T-helper 17 cell (primary cell): ENCODE measurements at regions not wholly inside any gene's neighbourhood (a gene's known extent, or its start where the extent isn't known, plus 50 kb on each side); places are given as distances from the start of the nearest gene placed in this dataset.
"Not testable (repeated sequence)": the region's sequence is repeated elsewhere in the genome, so short reads cannot be mapped to it uniquely, and the experiment has no call there.

Source experiments
- ATAC-seq: fragments of 150-1000 bp; cut with Tn5 transposase; 2 replicates; pipeline ENCODE4 v1.10.0; 2021; ENCODE audit warnings: mild to moderate bottlenecking, moderate library complexity
- DNase-seq, 3 donors: peaks; one replicate each; pipeline versions ENCODE4 v3.0.0 to v3.0.0-alpha.2; 2020 to 2021
- H3K9me3 ChIP-seq: one replicate; pipeline ENCODE4 v1.7.0; 2013; ENCODE audit warnings: low read length, mild to moderate bottlenecking; ENCODE audit not compliant: control insufficient read depth, poor library complexity, severe bottlenecking
- H3K27ac Mint-ChIP-seq: one replicate; pipeline ENCODE4 v1.8.0; 2022; ENCODE audit warnings: mild to moderate bottlenecking, moderate library complexity, mixed read lengths
- H3K27me3 Mint-ChIP-seq: one replicate; pipeline ENCODE4 v1.8.0; 2022; ENCODE audit warnings: mixed read lengths
- H3K36me3 Mint-ChIP-seq: one replicate; pipeline ENCODE4 v1.8.0; 2022; ENCODE audit warnings: low read depth, mixed read lengths
- H3K4me1 Mint-ChIP-seq: one replicate; pipeline ENCODE4 v1.8.0; 2022; ENCODE audit warnings: mild to moderate bottlenecking, mixed read lengths
- H3K4me3 Mint-ChIP-seq: one replicate; pipeline ENCODE4 v1.8.0; 2022; ENCODE audit warnings: mild to moderate bottlenecking, moderate library complexity, mixed read lengths

DNA sequence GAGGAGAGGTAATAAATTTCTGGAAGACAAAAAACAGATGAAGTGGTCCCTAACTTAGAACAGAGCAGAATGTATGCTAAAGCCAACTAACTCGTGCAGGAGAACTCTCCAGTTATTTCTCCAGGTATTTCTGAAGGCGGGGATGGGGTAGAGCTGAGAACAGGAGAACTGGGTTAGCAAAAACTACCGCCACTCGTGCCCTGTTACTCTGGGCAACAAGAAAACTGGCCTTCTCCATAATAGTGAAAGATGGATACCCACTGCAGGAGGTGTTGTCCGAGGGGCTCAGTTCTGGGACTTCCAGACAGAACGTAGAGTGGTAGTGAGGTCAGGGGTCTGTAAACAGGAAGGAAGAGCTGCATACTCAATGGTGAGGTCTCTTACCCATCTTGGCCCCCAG, 187.3 kb upstream of the FRMD6 start:
- Mint-ChIP-seq H3K27ac (no peak overlapping the region), H3K4me3 (no peak overlapping the region), H3K36me3 (no peaks in the 10 kb centered on the region), H3K27me3 (no peaks in the 10 kb centered on the region), H3K4me1 (no peaks in the 10 kb centered on the region)
- ATAC-seq (no peak), DNase-seq (no peak)
- no peaks in the 10 kb centered on the region for H3K9me3 ChIP-seq

DNA sequence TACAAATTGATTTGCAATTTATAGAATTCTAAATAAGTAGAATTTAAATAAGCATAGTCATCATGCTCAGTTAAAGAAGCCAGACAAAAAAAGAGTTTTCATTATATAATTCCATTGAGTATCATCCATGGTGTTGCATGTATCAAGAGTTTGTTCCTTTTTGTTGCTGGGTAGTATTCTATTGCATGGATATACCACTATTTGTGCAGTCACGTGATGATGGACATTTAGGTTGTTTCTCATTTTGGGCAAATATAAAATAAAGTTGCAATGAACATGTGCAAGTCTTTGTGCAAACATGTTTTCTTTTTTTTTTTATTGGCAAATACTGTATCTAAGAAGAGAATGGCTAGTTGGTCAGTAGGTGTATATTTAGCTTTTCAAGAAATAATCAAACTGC, 186.2 kb upstream of the FRMD6 start:
- no peaks in the 10 kb centered on the region for H3K9me3 ChIP-seq
- ATAC-seq (no peak), DNase-seq (no peak)
- H3K27me3 Mint-ChIP-seq = no peaks in the 10 kb centered on the region
- no peaks in the 10 kb centered on the region for H3K36me3 Mint-ChIP-seq
- H3K4me3 Mint-ChIP-seq = no peak overlapping the region
- no peaks in the 10 kb centered on the region for H3K4me1 Mint-ChIP-seq
- no peak overlapping the region for H3K27ac Mint-ChIP-seq

DNA sequence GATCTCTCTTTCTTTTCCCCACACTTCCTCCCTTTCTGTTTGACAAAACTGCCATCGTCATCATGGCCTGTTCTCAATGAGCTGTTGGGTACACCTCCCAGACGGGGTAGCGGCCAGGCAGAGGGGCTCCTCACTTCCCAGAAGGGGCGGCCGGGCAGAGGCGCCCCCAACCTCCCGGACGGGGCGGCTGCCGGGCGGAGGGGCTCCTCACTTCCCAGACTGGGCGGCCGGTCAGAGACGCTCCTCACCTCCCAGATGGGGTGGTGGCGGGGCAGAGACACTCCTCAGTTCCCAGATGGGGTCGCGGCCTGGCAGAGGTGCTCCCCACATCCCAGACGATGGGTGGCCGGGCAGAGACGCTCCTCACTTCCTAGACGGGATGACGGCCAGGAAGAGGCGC, 184.3 kb upstream of the FRMD6 start:
- not testable (repeated sequence) for H3K4me3 Mint-ChIP-seq, H3K27me3 Mint-ChIP-seq, H3K27ac Mint-ChIP-seq, ATAC-seq, H3K4me1 Mint-ChIP-seq, DNase-seq, H3K9me3 ChIP-seq, H3K36me3 Mint-ChIP-seq

DNA sequence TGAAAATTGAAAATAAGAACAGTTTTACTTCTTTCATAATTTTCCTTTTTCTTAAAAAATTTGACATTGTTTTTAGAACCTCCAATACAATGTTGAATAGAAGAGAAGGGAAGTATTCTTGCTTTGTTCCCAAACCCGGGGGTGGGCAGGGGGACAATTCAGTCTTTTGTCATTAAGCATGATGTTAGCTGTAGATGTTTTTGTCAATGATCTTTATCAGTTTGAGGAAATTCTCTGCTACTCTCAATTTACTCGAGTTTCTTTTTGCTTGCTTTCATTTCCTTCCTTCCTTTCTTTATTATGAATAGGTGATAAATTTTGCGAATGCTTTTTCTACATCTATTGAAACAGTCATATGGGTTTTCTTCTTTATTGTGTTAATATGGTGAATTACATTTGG, 183.2 kb upstream of the FRMD6 start:
- Mint-ChIP-seq H3K4me3 (no peak overlapping the region), H3K4me1 (no peaks in the 10 kb centered on the region), H3K27ac (no peak overlapping the region), H3K36me3 (no peaks in the 10 kb centered on the region), H3K27me3 (peaks cover 13% of the 10 kb centered on the region)
- no peaks in the 10 kb centered on the region for H3K9me3 ChIP-seq
- ATAC-seq = no peak
- no peak for DNase-seq

DNA sequence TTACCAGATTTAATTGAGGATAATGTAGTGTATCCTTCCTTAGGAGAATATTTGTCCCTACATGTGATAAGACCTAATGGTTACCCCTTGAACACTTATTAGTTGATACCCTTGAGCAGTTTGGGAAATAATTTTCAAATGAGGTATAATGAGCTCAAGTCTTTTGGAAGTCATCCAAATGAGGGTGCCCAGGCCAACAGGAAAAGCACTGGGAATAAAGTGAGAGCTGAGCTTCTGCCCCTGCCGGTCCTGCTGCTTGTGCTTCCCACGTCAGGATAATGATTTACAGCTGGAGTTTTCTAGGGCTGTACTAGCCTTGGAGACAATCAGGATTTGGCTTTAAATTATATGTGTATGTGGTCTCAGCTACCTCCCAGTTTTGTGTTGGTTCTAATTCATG, 178.8 kb upstream of the FRMD6 start:
- H3K27me3 Mint-ChIP-seq = peaks cover 47% of the 10 kb centered on the region
- H3K4me1 Mint-ChIP-seq = no peaks in the 10 kb centered on the region
- H3K9me3 ChIP-seq = no peaks in the 10 kb centered on the region
- peaks cover 2% of the 10 kb centered on the region for H3K36me3 Mint-ChIP-seq
- no peak overlapping the region for H3K4me3 Mint-ChIP-seq
- no peak overlapping the region for H3K27ac Mint-ChIP-seq
- ATAC-seq = no peak
- no peak for DNase-seq

DNA sequence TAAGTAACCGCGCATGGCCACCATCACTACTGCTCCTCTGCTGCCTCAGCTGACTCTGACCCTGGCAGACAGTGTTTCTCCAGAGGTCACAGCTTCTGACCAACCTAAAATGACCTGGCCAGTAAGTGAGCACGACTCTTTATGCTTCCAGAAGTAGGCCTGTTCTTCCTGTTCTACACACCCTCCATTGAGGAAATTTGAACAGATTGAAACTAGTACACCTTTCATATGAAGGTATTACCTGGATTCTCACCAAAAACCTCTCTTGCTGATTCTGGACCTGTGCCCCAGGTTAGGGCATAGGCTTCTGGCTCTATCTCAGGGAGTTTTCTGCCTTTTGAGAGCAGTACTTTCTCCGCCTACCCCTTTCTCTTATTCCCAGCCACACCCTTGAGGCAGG, 178.4 kb upstream of the FRMD6 start:
- no peaks in the 10 kb centered on the region for H3K9me3 ChIP-seq
- Mint-ChIP-seq H3K4me3 (no peak overlapping the region), H3K27ac (no peak overlapping the region), H3K4me1 (no peaks in the 10 kb centered on the region), H3K36me3 (peaks cover 2% of the 10 kb centered on the region), H3K27me3 (peaks cover 47% of the 10 kb centered on the region)
- ATAC-seq = no peak
- DNase-seq = no peak

DNA sequence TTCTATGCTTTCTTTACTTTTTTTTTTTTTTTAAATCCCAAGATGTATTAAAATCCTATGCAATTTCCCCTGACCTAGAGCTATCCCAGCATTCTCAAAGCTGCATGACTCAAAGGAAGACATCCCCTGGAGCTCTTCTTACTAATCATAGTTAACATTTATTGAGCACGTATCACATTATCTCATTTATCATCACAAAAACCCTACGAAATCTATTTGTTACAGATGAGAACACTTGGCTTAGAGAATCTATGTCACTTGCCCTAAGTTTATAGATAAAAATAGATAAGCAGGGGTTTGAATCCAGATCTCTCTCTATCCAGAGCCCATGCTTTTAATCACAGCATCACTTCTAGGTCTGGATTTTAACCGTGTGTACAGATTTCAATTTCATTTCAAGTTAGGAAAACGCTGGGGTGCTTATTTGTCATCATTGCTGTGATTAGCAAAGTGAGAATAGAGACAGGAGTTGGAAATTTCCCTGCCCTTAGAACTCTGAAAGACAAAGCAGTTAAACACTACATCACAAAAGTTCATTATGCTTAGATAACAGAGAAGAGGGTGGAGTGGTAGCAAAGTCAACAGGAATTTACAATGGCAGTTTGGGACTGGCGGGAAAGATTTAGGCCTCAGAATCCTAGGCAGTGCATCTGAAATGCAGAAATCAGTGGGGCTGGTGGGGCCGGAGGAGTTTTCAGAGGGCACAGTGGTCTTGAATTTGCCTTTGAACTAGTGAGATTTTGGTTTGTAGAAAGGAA, 177.7 kb upstream of the FRMD6 start:
- no peak overlapping the region for H3K27ac Mint-ChIP-seq
- no peaks in the 10 kb centered on the region for H3K9me3 ChIP-seq
- no peaks in the 10 kb centered on the region for H3K4me1 Mint-ChIP-seq
- peaks cover 47% of the 10 kb centered on the region for H3K27me3 Mint-ChIP-seq
- no peak for DNase-seq
- no peak overlapping the region for H3K4me3 Mint-ChIP-seq
- ATAC-seq = no peak
- peaks cover 2% of the 10 kb centered on the region for H3K36me3 Mint-ChIP-seq

DNA sequence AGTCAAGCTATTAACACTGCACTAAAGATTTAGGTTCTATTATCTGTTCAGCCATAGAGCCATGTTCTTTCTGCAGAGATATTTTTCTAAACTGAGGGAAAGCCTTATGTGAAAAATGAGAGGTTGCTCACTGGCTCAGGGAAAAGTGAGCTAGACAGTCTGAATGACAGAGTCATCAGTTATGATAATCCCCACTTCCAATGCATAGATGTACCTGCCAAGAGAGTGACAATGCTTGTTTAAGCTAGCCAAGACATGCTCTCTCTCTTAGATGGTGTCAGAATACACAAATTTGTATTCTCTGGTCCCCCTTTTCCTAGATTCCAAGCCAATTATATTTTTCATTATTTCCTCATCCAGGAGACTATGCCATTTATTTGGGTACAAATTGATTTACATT, 176.9 kb upstream of the FRMD6 start:
- Mint-ChIP-seq H3K4me3 (no peak overlapping the region), H3K36me3 (peaks cover 2% of the 10 kb centered on the region), H3K27me3 (peaks cover 47% of the 10 kb centered on the region), H3K27ac (no peak overlapping the region), H3K4me1 (no peaks in the 10 kb centered on the region)
- ATAC-seq = no peak
- no peak for DNase-seq
- H3K9me3 ChIP-seq = no peaks in the 10 kb centered on the region

DNA sequence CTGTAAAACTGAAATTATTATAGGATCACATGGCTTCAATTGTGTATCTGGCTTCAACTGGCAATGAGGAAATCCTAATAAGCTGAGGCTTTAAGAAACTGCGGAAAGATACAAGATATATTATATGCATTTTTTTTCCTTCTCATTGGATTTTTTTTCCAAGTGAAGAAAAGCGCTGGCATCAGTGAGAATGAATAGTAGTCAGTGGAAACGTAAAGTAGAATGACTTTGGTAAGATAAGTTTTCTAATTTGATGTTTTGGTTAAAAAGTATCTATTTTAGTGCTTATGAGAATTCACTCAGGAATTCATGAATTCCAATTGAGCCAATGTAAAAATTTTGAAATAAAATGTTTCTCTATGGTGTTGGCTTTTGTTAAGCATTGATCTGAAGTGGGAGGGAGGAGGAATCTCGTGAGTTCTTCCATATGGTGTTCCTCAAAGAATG, 173.5 kb upstream of the FRMD6 start:
- Mint-ChIP-seq H3K4me1 (no peaks in the 10 kb centered on the region), H3K27ac (no peak overlapping the region), H3K4me3 (no peak overlapping the region), H3K36me3 (peaks cover 2% of the 10 kb centered on the region), H3K27me3 (peaks cover 37% of the 10 kb centered on the region)
- no peak for ATAC-seq
- H3K9me3 ChIP-seq = no peaks in the 10 kb centered on the region
- no peak for DNase-seq

DNA sequence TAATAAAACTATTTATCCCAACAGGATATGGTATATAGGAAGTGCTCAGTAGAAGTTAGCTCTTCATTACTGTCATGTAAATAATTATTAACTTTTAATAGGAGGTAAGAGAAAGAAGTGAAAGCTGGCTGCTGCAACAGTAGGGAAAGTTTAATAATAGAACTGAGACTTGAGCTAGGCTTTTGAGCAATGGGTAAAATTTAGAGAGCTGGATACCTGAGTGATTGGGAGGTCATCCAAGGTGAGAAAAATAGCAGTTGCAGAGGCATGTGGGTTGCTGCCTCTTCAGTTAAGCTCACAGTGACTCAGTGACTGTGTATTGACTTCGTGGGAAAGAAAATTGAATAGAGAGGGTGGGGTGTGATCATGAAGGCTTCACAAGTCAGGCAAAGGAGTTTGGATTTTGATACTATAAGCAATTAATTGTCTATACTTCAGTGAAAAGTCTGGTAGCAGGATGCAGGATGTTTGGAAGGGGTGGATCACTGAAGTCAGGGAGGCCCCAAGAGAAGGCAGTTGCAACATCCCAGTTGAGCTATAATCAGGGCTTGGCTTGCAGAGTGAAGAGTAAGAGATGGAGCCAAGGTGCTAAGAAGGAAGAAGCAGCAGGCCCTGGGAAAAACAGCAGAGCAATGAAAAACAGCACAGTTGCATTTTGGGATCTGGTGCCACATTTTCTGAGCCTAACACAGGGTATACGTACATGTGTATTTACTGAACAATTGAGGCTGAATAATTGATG, 172.0 kb upstream of the FRMD6 start:
- Mint-ChIP-seq H3K27ac (no peak overlapping the region), H3K4me1 (no peaks in the 10 kb centered on the region), H3K36me3 (no peaks in the 10 kb centered on the region), H3K27me3 (peaks cover 22% of the 10 kb centered on the region), H3K4me3 (no peak overlapping the region)
- DNase-seq (no peak), ATAC-seq (no peak)
- H3K9me3 ChIP-seq = no peaks in the 10 kb centered on the region

DNA sequence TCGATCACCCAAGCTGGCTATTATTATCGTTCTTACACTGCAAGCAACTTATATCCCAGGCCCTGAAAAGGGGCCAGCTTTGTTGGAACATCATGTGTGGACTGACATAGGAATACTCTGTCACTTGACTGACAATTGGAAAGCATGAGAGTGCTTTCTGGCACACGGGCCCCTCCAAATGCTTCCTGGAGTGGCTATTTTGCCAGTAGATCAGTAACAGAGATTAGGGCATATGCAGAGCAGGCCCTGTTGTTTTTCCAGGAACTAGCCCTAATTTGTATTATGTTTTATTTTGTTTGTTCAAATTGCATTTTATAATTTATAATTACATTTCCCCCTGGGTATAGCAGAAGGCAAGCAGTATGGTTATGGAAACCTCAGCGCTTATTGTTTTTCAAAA, 170.1 kb upstream of the FRMD6 start:
- no peak overlapping the region for H3K4me3 Mint-ChIP-seq
- no peak overlapping the region for H3K27ac Mint-ChIP-seq
- ATAC-seq (no peak), DNase-seq (no peak)
- H3K36me3 Mint-ChIP-seq = no peaks in the 10 kb centered on the region
- H3K9me3 ChIP-seq = no peaks in the 10 kb centered on the region
- no peaks in the 10 kb centered on the region for H3K4me1 Mint-ChIP-seq
- H3K27me3 Mint-ChIP-seq = peaks cover 5% of the 10 kb centered on the region

DNA sequence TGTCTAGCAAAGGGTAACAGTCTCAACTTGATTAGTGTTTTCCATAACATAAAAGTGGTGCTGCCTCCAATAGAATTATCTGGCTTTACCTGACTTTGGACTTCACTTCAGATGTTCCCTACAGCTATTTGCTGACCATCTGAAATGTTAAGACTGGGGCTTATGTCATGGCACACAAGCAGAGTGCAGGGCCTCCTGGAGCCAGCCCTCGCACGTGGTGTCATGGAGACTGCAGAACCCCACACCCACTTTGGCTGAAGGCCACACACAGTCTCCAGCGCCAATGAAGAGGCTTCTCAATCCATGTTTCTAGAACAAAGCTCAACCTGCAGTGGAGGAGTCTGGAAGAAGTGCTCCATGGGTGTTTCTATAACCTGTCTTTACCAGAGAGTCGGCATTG, 169.6 kb upstream of the FRMD6 start:
- no peaks in the 10 kb centered on the region for H3K27me3 Mint-ChIP-seq
- no peak for ATAC-seq
- H3K4me1 Mint-ChIP-seq = no peaks in the 10 kb centered on the region
- H3K9me3 ChIP-seq = no peaks in the 10 kb centered on the region
- no peak overlapping the region for H3K4me3 Mint-ChIP-seq
- no peak overlapping the region for H3K27ac Mint-ChIP-seq
- H3K36me3 Mint-ChIP-seq = no peaks in the 10 kb centered on the region
- no peak for DNase-seq

DNA sequence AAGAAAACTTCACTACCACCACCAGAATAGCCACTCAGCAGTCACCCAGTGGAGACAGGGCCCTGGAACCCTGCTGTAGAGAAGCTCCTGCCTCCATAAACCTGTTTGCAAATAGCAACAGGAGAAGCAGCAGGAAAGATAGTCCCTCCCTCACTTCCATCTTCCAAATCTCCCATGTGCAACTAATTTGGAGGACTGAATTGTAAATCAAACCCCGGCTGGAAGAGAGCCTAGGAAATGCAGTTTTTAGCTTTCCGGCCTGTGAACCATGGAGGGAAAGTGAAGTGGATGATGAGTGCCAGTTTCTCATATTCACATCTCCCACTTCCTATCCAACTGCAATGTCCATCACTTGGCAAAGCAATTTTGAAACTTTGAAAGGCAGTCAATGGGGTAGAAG, 167.2 kb upstream of the FRMD6 start:
- no peak overlapping the region for H3K4me3 Mint-ChIP-seq
- no peaks in the 10 kb centered on the region for H3K4me1 Mint-ChIP-seq
- peaks cover 6% of the 10 kb centered on the region for H3K27me3 Mint-ChIP-seq
- no peaks in the 10 kb centered on the region for H3K36me3 Mint-ChIP-seq
- no peak for DNase-seq
- no peak overlapping the region for H3K27ac Mint-ChIP-seq
- no peak for ATAC-seq
- H3K9me3 ChIP-seq = no peaks in the 10 kb centered on the region

DNA sequence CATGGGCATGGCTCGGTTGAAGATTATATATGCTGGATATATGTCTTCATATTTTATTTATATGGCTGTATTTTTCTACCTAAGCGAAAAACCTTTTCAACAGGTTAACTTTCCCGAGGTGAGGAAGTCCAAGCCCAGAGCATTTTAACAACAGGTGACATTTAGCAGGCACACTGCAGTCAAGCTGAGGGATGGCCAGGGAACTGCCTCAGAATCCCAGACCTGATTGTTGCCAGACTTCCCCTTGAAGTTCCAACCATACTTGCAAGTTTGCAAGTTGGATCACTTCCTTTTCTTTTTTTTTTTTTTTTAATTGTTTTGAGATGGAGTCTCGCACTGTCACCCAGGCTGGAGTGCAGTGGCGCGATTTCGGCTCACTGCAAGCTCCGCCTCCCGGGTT, 166.0 kb upstream of the FRMD6 start:
- Mint-ChIP-seq H3K4me1 (no peaks in the 10 kb centered on the region), H3K36me3 (no peaks in the 10 kb centered on the region), H3K27me3 (peaks cover 14% of the 10 kb centered on the region), H3K27ac (no peak overlapping the region), H3K4me3 (no peak overlapping the region)
- no peak for ATAC-seq
- no peaks in the 10 kb centered on the region for H3K9me3 ChIP-seq
- DNase-seq = no peak
